LHCN-M2 (cell line): ENCODE measurements at regions not wholly inside any gene's neighbourhood (a gene's known extent, or its start where the extent isn't known, plus 50 kb on each side); places are given as distances from the start of the nearest gene placed in this dataset.
"Not testable (repeated sequence)": the region's sequence is repeated elsewhere in the genome, so short reads cannot be mapped to it uniquely, and the experiment has no call there.

Experiments used
- DNase-seq: peaks from one replicate; pipeline ENCODE4 v3.0.0-alpha.2; 2012; ENCODE audit warnings: low read depth

GRCh38 chr16:79407461-79408135 is 192.9 kb downstream of the MAF start:
- DNase-seq, result no peak

- DNase-seq, result no peak
These were observed 193.5 kb downstream of the MAF start for GRCh38 chr16:79407005-79407404.

GRCh38 chr16:79404571-79404970 is 196.0 kb downstream of the MAF start:
- no peak for DNase-seq

- DNase-seq, result no peak
These were observed 197.0 kb downstream of the MAF start for GRCh38 chr16:79403534-79403933.

DNA sequence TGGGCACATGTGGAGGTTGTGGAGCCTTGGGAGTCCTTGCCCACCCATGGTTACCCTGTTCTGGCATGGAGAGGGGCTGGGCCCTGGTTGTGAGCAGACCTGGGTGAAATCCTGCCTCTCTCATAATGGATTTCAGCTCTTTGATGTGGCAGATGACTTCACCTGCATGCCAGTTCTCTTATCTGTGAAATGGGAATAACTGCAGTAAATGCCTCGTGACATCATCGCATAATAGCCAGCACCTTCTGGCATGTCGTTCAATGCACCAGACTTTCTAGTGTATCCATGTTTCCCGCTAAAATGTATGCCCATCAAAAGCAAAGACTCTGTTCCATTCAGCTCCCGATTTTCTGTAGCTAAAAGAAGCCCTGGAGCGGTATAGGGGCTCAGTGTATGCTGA is 197.6 kb downstream of the MAF start:
- no peak for DNase-seq

GRCh38 chr16:79402356-79402755 is 198.2 kb downstream of the MAF start:
- no peak for DNase-seq

DNA sequence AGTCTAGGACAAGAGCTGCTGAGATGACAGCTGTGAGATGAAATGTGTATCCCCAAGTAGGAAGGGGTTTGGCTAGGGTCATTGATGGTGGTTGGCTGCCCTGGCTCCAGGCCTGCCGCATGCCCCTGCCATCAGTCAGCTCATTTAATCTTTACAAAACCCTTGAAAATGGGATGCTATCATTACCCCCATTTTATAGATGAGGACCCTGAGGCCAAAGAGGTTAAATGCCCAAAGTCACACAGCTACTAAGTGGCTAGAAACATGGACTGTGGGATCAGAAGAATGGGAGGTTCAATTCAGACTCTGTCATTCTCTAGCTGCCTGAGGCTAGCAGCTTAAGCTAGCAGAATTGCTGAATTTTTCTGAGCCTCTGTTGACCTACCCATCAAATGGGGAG is 198.8 kb downstream of the MAF start:
- no peak for DNase-seq

- DNase-seq, result no peak
These were observed 199.4 kb downstream of the MAF start for GRCh38 chr16:79401157-79401556.

GRCh38 chr16:79400462-79401149 is 199.9 kb downstream of the MAF start:
- DNase-seq, result no peak

DNA sequence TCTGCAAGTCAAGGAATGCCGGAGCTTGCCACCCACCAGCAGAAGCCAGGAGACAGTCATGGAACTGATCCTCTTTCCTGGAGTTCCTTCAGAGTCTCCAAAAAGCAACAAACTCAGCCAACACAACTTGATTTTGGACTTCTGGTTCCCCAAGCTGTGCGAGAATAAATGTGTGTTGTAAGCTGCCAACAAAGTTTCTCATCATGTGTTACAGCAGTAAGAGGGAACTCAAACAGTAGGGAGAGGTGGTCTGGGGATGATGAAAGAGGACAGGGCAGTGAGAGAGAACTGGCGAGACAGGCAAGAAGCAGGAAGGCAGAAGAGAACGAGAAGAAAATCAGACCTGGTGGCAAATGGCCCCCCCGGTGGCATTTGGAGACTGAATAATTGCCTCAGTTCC is 204.9 kb downstream of the MAF start:
- no peak for DNase-seq

- no peak for DNase-seq
These were observed 206.3 kb downstream of the MAF start for GRCh38 chr16:79394206-79394605.

DNA sequence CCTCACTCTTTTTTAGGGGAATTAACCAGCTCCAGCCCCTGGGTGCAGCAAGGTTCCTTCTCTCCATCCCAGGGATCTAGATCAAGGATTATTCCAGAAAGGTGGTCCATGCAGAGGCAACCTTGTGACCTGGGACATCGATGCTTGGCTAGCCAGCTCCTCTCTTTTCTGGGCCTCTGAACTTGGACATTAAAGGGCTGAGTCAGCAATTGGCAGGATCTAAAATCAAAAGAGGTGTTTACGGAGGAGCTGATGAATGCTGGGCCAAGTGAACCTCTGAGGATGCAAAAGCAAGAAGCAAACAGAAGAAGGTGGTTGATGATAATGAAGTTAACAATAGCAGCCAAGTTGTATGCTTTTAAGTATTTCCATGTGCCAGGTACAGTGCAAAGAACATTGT is 207.0 kb downstream of the MAF start:
- no peak for DNase-seq

GRCh38 chr16:79393127-79393526 is 207.4 kb downstream of the MAF start:
- no peak for DNase-seq

DNA sequence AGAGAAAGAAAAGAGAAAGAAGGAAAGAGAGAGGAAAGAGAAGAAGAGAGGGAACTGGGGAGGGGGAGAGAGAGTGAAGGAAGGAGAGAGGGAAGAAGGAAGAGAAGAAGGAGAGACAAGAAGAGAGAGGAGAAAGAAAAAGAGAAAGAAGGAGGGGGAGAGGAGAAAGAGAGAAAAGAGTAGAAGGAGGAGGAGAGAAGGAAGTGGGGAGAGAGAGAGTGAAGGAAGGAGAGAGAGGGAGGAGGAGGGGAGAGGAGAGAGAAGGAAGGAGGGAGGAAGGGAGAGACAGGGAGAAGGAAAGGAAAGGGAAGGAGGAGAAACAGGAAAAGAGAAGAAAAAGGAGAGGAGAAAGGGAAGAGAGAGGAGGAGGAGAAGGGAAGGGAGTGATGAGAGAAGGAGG is 208.5 kb downstream of the MAF start:
- DNase-seq, result no peak

GRCh38 chr16:79391395-79391794 is 209.1 kb downstream of the MAF start:
- DNase-seq, result no peak

DNA sequence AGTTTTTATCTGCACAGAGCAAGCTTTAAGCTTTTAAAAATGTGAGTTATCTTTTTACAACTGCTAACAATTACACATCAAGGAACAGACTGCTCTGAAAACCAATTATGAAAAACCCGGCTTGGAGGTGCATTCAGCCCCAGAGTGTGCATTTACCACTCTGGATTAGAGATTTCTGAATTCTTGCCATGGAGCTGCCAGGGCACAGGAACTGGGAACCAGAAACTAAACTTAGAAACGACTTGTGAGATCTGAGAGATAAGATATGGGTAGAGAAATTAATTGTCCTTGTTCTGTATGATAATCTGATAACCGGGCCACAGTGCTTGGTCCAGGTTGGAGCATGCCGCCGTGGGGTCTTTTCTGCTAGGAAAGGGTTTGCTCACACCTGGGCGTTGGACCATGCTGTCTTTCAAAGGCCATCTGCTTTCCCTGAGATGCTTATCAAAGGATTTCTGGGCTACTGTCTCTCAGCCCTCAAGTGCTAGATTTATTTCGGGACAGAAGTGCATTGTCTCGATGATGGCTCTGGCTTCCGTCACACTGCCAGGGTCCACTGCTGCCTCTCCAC is 210.0 kb downstream of the MAF start:
- no peak for DNase-seq

DNA sequence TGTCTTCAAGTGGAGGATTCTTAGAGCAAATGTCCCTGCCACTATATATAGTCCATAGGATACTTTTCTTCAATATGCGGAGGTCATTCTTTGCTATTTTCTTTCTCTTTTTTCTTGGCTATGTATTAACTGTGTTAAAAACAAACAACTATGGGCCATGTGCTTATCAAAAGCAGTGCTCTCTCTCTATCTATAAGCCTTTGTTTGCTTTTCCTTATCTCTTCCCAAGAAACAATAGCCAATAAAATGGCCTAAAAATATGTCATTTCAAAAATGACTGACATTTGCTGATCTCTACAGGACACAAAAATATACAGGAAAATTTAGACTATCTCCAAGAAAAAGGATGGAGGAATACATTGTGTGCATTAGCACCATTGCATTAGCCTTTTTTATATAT is 212.1 kb downstream of the MAF start:
- DNase-seq, result no peak

DNA sequence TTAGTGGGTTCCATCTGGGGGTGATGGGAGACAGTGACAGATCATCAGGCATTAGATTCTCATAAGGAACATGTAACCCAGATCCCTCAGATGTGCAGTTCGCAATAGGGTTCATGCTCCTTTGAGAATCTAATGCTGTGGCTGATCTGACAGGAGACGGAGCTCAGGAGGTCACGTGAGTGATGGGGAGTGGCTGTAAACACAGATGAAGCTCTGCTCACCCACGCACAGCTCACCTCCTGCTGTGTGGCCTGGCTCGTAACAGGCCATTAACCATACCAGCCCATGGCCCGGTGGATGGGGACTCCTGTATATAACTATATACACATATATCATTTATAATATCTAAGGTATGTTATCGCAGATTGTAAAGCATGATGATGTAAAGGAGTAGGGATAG is 214.2 kb downstream of the MAF start:
- no peak for DNase-seq

- no peak for DNase-seq
These were observed 218.9 kb downstream of the MAF start for GRCh38 chr16:79381603-79382042.

DNA sequence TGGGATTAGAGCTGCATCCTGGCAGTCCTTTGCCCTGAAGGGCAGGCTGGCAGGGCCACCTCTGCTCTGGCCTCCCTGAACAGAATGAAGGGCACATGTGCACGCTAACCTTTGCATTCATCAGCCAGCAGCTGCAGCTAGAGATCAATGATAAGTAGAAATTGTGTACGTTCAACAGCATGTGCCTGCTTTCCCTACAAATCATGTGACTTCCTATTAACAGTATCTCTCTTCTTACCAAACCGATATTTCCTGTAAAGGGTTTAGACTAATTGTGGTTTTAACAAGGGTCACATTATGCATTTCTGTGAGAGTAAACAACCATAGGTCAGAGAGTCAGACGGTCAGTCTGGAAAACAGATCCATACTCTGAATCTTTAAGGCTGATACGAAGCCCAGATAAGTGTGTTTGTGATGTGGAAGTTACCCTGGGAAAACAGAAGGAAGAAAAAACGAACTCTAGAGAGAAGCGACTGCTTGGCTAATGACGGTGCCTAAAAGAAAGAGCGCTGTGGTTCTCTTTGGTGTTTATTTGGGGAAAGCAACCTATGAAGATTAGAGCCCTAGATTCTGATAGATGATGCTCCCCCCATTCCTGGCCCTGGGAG is 219.4 kb downstream of the MAF start:
- no peak for DNase-seq

DNA sequence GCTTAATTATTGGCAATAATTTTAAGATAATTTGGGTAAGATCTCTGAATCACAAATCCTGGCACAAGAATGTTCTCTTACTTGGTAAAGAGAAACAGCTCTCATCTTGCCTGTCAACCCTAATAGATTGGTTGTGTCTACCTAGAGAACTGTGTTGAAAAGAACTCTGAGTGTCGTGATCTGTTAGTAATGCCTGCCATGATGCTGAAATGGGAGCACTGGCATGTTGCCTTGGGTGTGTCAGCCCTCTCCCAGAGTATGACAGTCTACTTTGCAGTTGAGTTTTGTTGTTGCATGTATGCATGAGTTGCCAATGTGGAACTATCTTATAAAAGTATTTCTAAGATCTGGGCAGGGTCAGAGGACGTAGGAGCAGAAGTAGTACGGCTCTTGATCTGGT is 221.4 kb downstream of the MAF start:
- no peak for DNase-seq

DNA sequence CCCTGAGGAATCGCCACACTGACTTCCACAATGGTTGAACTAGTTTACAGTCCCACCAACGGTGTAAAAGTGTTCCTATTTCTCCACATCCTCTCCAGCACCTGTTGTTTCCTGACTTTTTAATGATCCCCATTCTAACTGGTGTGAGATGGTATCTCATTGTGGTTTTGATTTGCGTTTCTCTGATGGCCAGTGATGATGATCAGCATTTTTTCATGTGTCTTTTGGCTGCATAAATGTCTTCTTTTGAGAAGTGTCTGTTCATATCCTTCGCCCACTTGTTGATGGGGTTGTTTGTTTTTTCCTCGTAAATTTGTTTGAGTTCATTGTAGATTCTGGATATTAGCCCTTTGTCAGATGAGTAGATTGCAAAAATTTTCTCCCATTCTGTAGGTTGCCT is 223.5 kb downstream of the MAF start:
- DNase-seq, result not testable (repeated sequence)

- DNase-seq, result no peak
These were observed 225.2 kb downstream of the MAF start for GRCh38 chr16:79375351-79375750.
